Fibroblast of mammary gland (primary cell): ENCODE measurements at regions not wholly inside any gene's neighbourhood (a gene's known extent, or its start where the extent isn't known, plus 50 kb on each side); places are given as distances from the start of the nearest gene placed in this dataset.
"Not testable (repeated sequence)": the region's sequence is repeated elsewhere in the genome, so short reads cannot be mapped to it uniquely, and the experiment has no call there.

Source experiments
- DNase-seq: peaks from one replicate; pipeline ENCODE4 v3.0.0-alpha.2; 2010; ENCODE audit warnings: low read depth
- H3K4me3 ChIP-seq: 2 replicates; pipeline ENCODE4 v1.5.1; 2011; ENCODE audit warnings: low read depth, mild to moderate bottlenecking, low read length, moderate library complexity; ENCODE audit not compliant: control insufficient read depth
- TF ChIP-seq, protein P1 (sequence below): conservative IDR thresholded peaks from 2 replicates; pipeline ENCODE4 v1.5.1; 2011; ENCODE audit warnings: low read depth, low read length, inconsistent platforms; ENCODE audit not compliant: control insufficient read depth, insufficient read depth

- H3K4me3 ChIP-seq, result no peak overlapping the region
- TF ChIP-seq, protein P1, sequence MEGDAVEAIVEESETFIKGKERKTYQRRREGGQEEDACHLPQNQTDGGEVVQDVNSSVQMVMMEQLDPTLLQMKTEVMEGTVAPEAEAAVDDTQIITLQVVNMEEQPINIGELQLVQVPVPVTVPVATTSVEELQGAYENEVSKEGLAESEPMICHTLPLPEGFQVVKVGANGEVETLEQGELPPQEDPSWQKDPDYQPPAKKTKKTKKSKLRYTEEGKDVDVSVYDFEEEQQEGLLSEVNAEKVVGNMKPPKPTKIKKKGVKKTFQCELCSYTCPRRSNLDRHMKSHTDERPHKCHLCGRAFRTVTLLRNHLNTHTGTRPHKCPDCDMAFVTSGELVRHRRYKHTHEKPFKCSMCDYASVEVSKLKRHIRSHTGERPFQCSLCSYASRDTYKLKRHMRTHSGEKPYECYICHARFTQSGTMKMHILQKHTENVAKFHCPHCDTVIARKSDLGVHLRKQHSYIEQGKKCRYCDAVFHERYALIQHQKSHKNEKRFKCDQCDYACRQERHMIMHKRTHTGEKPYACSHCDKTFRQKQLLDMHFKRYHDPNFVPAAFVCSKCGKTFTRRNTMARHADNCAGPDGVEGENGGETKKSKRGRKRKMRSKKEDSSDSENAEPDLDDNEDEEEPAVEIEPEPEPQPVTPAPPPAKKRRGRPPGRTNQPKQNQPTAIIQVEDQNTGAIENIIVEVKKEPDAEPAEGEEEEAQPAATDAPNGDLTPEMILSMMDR, result no peak
- peak; percentile 20 for DNase-seq
Observed at GRCh38 chr5:74389531-74390305, 250.8 kb downstream of the ENC1 start.

GRCh38 chr5:74388411-74388810 is 252.1 kb downstream of the ENC1 start:
- not testable (repeated sequence) for DNase-seq, H3K4me3 ChIP-seq

- TF ChIP-seq, protein P1, result no peak
- H3K4me3 ChIP-seq, result no peak overlapping the region
- peak; percentile 19 for DNase-seq
Observed at GRCh38 chr5:74386571-74387334, 253.8 kb downstream of the ENC1 start.

DNA sequence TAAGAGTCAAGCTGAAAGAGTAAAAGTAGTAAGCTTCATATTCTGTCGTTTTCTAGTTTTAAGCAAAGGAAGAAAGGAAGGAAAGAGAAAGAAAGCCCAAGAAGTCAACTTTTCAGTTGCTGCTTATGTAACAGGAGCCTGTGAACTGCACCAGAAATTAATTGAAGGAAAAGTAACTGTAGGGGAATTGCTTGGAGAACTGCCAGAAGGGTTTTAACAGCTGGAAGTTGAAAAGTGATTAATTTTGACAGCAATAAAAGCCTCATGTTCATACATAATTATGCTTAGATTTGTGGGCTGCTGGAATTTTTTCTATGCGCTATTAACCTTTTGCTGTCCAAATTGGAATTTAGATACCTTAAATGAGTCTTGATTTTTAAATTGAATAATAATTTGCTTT is 255.7 kb downstream of the ENC1 start:
- H3K4me3 ChIP-seq, result no peak overlapping the region
- no peak for DNase-seq
- TF ChIP-seq, protein P1, result no peak

DNA sequence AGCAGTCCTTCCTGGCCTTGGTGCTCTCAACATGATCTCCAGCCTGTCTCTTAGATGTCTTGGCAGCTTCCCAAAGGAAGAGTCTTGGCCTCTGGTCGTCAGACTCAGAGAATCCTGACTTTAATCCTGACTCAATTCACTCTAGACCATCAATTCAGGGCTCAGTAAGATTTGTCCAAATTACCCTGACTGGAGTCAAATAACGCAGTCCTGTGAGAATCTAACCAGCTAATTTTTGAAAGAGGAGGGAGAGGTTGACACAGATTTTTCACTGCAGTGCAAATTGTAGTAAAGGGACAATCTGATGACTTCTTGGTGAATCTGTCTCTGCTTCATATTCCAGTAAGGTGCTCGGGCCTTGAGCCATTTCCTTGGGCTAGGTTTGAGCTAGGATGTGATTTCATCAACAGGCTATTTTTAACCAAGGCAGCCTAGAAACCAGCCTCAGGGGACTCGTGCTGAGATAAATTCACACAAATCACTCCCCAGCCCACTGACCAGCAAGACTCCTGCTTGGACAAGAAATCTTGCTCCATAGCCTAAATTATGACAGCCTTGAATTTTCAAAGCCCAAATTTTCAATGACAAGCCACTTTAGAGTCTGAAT is 257.4 kb downstream of the ENC1 start:
- TF ChIP-seq, protein P1, result no peak
- H3K4me3 ChIP-seq, result no peak overlapping the region
- peak; percentile 82 for DNase-seq

DNA sequence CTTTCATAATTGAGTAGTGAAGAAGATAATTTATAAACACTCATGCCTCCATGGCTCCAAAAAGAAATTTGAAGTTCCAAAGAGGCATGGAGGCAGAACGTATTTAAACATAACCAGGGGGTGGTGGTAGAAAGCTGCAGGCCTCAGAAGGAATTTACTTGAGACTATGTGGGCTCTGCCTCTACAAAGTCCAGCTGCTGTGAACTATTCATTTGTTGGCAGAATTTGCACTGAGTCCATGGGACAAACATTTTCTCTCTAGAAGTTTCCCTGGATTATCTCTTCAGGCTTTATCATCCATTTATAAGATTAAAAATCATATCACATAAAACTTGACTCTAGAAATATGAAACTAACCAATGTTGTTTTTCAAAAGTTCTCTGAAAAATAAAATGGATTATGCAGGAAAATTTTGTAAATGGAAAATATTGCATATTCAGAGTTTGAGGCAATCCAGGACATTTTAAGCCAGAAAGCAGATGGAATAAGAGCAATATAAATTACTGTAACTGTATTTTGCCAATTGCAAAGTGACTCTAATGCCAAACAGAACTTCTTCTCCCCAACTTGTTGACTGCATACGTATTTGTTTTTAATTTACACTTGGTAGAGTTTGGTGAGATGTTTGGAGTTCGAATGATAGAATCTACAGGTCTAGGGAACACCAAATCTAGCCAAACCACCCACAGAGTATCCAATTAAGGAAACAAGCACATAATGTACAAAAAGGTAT is 258.2 kb downstream of the ENC1 start:
- H3K4me3 ChIP-seq, result no peak overlapping the region
- no peak for DNase-seq
- TF ChIP-seq, protein P1, result no peak
